ENCODE measurements at regions not wholly inside any gene's neighbourhood (a gene's known extent, or its start where the extent isn't known, plus 50 kb on each side); places are given as distances from the start of the nearest gene placed in this dataset.

DNA sequence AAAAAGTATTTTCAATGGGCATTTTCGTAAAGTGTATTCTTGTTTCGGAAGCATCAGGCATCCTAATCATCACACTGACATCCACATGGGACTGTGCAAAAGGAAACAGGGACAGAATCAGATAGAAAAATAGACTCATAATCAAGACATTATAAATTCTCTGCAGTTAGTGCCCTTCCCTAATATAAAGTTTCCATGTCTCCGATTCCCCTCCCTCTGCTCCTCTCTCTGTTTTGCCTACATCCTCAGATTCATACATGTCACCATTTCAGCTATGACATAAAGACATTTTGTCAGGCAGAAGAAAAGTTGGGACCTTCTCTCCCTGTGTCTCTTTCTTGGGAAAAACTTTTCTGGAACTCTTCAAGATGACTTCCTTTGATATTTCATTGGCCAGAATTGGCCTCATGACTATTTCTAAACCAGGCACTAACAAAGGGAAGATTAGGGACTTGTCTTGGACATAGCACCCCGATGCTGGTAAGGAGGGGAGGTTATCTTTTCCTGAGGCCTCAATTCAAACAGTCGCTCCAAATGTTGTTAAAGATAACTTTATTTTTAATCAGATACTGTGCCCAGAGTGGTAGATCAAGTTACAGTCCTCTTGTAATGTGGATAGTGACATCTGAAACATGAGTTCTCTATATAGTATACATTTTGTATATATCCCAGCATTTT lies 212.1 kb upstream of the BTG1 start:
- TF ChIP-seq, protein P1, sequence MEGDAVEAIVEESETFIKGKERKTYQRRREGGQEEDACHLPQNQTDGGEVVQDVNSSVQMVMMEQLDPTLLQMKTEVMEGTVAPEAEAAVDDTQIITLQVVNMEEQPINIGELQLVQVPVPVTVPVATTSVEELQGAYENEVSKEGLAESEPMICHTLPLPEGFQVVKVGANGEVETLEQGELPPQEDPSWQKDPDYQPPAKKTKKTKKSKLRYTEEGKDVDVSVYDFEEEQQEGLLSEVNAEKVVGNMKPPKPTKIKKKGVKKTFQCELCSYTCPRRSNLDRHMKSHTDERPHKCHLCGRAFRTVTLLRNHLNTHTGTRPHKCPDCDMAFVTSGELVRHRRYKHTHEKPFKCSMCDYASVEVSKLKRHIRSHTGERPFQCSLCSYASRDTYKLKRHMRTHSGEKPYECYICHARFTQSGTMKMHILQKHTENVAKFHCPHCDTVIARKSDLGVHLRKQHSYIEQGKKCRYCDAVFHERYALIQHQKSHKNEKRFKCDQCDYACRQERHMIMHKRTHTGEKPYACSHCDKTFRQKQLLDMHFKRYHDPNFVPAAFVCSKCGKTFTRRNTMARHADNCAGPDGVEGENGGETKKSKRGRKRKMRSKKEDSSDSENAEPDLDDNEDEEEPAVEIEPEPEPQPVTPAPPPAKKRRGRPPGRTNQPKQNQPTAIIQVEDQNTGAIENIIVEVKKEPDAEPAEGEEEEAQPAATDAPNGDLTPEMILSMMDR (conservative IDR thresholded peaks at IDR 0.05; ENCODE audit: low read depth, low read length) = no peak
- TF ChIP-seq EZH2 (IDR thresholded peaks at IDR 0.05; ENCODE audit: low read length, unreplicated experiment) = no peak
- TF ChIP-seq EZH2phosphoT487 (IDR thresholded peaks at IDR 0.05; ENCODE audit: borderline replicate concordance, low read length) = no peak
